K562 (cell line): ENCODE measurements at regions not wholly inside any gene's neighbourhood (a gene's known extent, or its start where the extent isn't known, plus 50 kb on each side); places are given as distances from the start of the nearest gene placed in this dataset.

ENCODE experiments used
- ATAC-seq: fragments of 200-7000 bp; cut with Tn5 transposase; 3 replicates; pipeline ENCODE4 v1.9.1; 2020; ENCODE audit warnings: moderate library complexity
- BruUV-seq: library from RNA; stranded (reverse); fragments of 400-500 nt; replicated peaks from 2 replicates; lab custom pipeline; 2021; lab: Mats Ljungman, UMichigan
- CTCF ChIA-PET: fragments of 300-600 bp; formaldehyde crosslinking; extraction: SDS; loops from one replicate; lab custom pipeline; 2021; ENCODE audit warnings: low intra/inter-chr PET ratio; lab: Yijun Ruan, JAX
- POLR2A ChIA-PET: fragments of 300-600, 350-650 bp; sonication (Branson Sonifier 250); formaldehyde crosslinking; extraction: SDS; loops from one replicate; lab custom pipeline; 2021; ENCODE audit warnings: antibody characterized with exemption, inconsistent platforms; lab: Yijun Ruan, JAX
- DNase-seq, 4 experiments: peaks; one replicate each; pipeline versions ENCODE4 v3.0.0 to v3.0.0-alpha.2; 2011 to 2018; ENCODE audit warnings: low spot score in 3 of 4, mixed read lengths in 3 of 4; ENCODE audit errors: extremely low read depth in 1 of 4
- FAIRE-seq: peaks from 2 replicates; lab custom pipeline; 2011; peaks lifted over from hg19 to GRCh38; lab: Jason Lieb, UNC
- H2AFZ ChIP-seq: 2 replicates; pipeline ENCODE4 v1.6.0; 2011; ENCODE audit warnings: low read depth, low read length, control low read depth, inconsistent platforms
- H3K27ac ChIP-seq: fragments of 200-600 bp; 3 replicates; pipeline ENCODE4 v1.8.0; 2011; ENCODE audit warnings: low read depth, mild to moderate bottlenecking, control low read depth, inconsistent platforms, low read length, moderate library complexity, mixed read lengths; ENCODE audit errors: extremely low read depth
- H3K27me3 ChIP-seq, 2 experiments: fragments of 300-600 bp in 1 of 2; 2 replicates in 1 of 2; 3 replicates in 1 of 2; pipeline versions ENCODE4 v1.6.0 to v1.8.0; 2011; ENCODE audit warnings: inconsistent platforms in 2 of 2, low read length in 2 of 2, mild to moderate bottlenecking in 1 of 2, mixed read lengths in 1 of 2, moderate library complexity in 1 of 2; ENCODE audit not compliant: control insufficient read depth in 2 of 2, insufficient read depth in 2 of 2
- H3K36me3 ChIP-seq: fragments of 300-600 bp; 3 replicates; pipeline ENCODE4 v1.8.0; 2011; ENCODE audit warnings: mild to moderate bottlenecking, low read length, inconsistent platforms; ENCODE audit not compliant: control insufficient read depth, insufficient read depth
- H3K4me1 ChIP-seq, 2 experiments: fragments of 200-600 bp in 1 of 2; replicated peaks in 1 of 2; 2 replicates in 1 of 2; 3 replicates in 1 of 2; pipeline versions ENCODE4 v1.5.1 to v1.8.0; 2011; ENCODE audit warnings: inconsistent platforms in 2 of 2, low read length in 2 of 2, mild to moderate bottlenecking in 1 of 2, mixed read lengths in 1 of 2, moderate library complexity in 1 of 2; ENCODE audit not compliant: control insufficient read depth in 2 of 2, insufficient read depth in 2 of 2
- H3K4me2 ChIP-seq: 2 replicates; pipeline ENCODE4 v1.6.1; 2011; ENCODE audit warnings: low read length, control low read depth, inconsistent platforms, mixed read lengths; ENCODE audit not compliant: insufficient read depth
- H3K4me3 ChIP-seq: fragments of 200-600 bp; sonication (generic), shearing (Covaris generic); 2 replicates; pipeline ENCODE4 v1.5.1; 2016; ENCODE audit warnings: control low read depth, inconsistent platforms
- H3K79me2 ChIP-seq: fragments of 200-600 bp; 3 replicates; pipeline ENCODE4 v1.8.0; 2011; ENCODE audit warnings: low read length, inconsistent platforms; ENCODE audit not compliant: control insufficient read depth, insufficient read depth
- H3K9ac ChIP-seq, 2 experiments: 2 replicates each; pipeline versions ENCODE4 v1.6.0 to v1.6.1; 2011; ENCODE audit warnings: low read depth in 2 of 2, low read length in 2 of 2, control low read depth in 1 of 2, inconsistent platforms in 1 of 2, mild to moderate bottlenecking in 1 of 2, mixed read lengths in 1 of 2; ENCODE audit not compliant: insufficient read depth in 1 of 2
- H3K9me1 ChIP-seq: one replicate; pipeline ENCODE4 v1.6.0; 2011; ENCODE audit warnings: inconsistent platforms, mild to moderate bottlenecking, low read length, moderate library complexity; ENCODE audit not compliant: control insufficient read depth, insufficient read depth
- H3K9me3 ChIP-seq: replicated peaks from 2 replicates; pipeline ENCODE4 v1.5.1; 2011; ENCODE audit warnings: low read depth, low read length, inconsistent platforms; ENCODE audit not compliant: control insufficient read depth, insufficient read depth
- H4K20me1 ChIP-seq: replicated peaks from 2 replicates; pipeline ENCODE4 v1.6.1; 2011; ENCODE audit warnings: low read length, inconsistent platforms, mixed read lengths; ENCODE audit not compliant: control insufficient read depth, insufficient read depth
- ATF6 ChIP-seq: sonication (generic); formaldehyde crosslinking; IDR thresholded peaks from 2 replicates; pipeline ENCODE4 v1.4.0; 2020; ENCODE audit warnings: mild to moderate bottlenecking, missing genetic modification reagents
- FIP1L1 ChIP-seq: fragments of 200-400 bp; formaldehyde crosslinking; IDR thresholded peaks from 2 replicates; pipeline ENCODE4 v1.6.1; 2018; ENCODE audit warnings: mild to moderate bottlenecking, low read depth, low read length; ENCODE audit not compliant: poor library complexity, severe bottlenecking
- GTF2E2 ChIP-seq: fragments of 200-800 bp; sonication (Bioruptor generic); IDR thresholded peaks from 2 replicates; pipeline ENCODE4 v1.6.1; 2016; ENCODE audit warnings: missing genetic modification characterization, missing compliant biosample characterization
- HMGN3 ChIP-seq: IDR thresholded peaks from 2 replicates; pipeline ENCODE4 v1.6.1; 2011; ENCODE audit warnings: borderline replicate concordance, low read depth, mild to moderate bottlenecking, mixed read lengths, low read length; ENCODE audit not compliant: insufficient read length; ENCODE audit errors: extremely low read depth
- LEF1 ChIP-seq: fragments of 450-650 bp; IDR thresholded peaks from 2 replicates; pipeline ENCODE4 v1.6.1; 2016; ENCODE audit warnings: mild to moderate bottlenecking
- MCM5 ChIP-seq: fragments of 450-650 bp; IDR thresholded peaks from 2 replicates; pipeline ENCODE4 v1.6.1; 2016; ENCODE audit warnings: low read depth
- XRCC4 ChIP-seq: IDR thresholded peaks from one replicate; pipeline ENCODE4 v1.6.1; 2011; ENCODE audit not compliant: insufficient read depth, insufficient read length; ENCODE audit errors: extremely low read depth
- ZBTB17 ChIP-seq: fragments of 450-650 bp; formaldehyde crosslinking; IDR thresholded peaks from 2 replicates; pipeline ENCODE4 v1.4.0; 2020; ENCODE audit warnings: mild to moderate bottlenecking
- ZBTB34 ChIP-seq: fragments of 250-450 bp; sonication (Bioruptor Pico); IDR thresholded peaks from 2 replicates; pipeline ENCODE4 v1.8.0; 2021; ENCODE audit warnings: mild to moderate bottlenecking, moderate library complexity
- ZBTB8A ChIP-seq: fragments of 450-650 bp; IDR thresholded peaks from 2 replicates; pipeline ENCODE4 v1.6.1; 2018; ENCODE audit warnings: mild to moderate bottlenecking, moderate library complexity; ENCODE audit not compliant: partially characterized antibody
- ZKSCAN3 ChIP-seq: fragments of 250-450 bp; sonication (Bioruptor Pico); IDR thresholded peaks from 2 replicates; pipeline ENCODE4 v1.4.0; 2020
- WGBS: fragments of 100-300 bp; shearing (Covaris generic); methylation state at CpG from one replicate; pipeline ENCODE4 v1.1.6; 2016; ENCODE audit warnings: low coverage, mixed read lengths; ENCODE audit not compliant: insufficient coverage; ENCODE audit errors: missing lambda C conversion rate; 5-methylcytosine and 5-hydroxymethylcytosine counted together
- in situ Hi-C: fragments of 300-500 bp; cut with MboI; formaldehyde crosslinking; loops from 4 replicates; pipeline ENCODE4 v1.15.0; 2018; ENCODE audit warnings: inconsistent platforms, mixed read lengths
- intact Hi-C: fragments of 100-400 bp; cut with micrococcal nuclease; formaldehyde crosslinking; loops from 2 replicates; pipeline ENCODE4 v1.14.2; 2022

DNA sequence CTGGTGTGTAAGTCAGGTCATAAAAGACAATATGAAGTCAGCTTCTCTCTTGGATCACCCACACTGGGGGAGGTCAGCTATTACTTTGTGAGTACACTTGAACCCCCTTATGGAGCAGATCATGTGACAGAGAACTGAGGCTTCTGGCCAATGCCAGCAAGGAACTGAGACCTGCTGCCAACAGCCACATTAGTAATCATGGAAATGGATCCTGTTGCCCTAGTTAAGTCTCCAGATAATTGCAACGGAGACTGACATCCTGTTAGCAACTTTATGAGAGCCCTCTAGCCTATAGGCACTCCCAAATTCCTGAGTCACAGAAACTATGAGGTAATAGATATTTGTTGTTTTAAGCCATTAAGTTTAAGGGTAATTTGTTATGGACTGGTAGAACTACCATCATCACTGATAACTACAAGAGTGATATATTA is 110.4 kb upstream of the GMNC start:
- Histone ChIP-seq H3K9me3 (no peaks in the 10 kb centered on the region), H3K79me2 (no peaks in the 10 kb centered on the region), H3K27ac (no peak overlapping the region), H3K4me3 (no peak overlapping the region), H4K20me1 (no peaks in the 10 kb centered on the region), H3K4me2 (no peak overlapping the region), H3K9ac (no peak overlapping the region), H3K9me1 (no peaks in the 10 kb centered on the region), H3K36me3 (no peaks in the 10 kb centered on the region), H2AFZ (no peak overlapping the region), H3K4me1 (no peaks in the 10 kb centered on the region), H3K27me3 (no peaks in the 10 kb centered on the region)
- CTCF ChIA-PET = no interaction called here
- no peak for DNase-seq
- ATAC-seq = no peak
- TF ChIP-seq ZBTB17 (CRISPR knock-in tag) = no peak
- TF ChIP-seq LEF1 = no peak
- TF ChIP-seq FIP1L1 = no peak
- no peak for FAIRE-seq
- intact Hi-C loops = no loop called here
- in situ Hi-C loops = no loop called here
- no TSS peak for BruUV-seq
- WGBS = 0% methylated on average over 1 of the region's 1 CpG
- POLR2A ChIA-PET = no interaction called here

DNA sequence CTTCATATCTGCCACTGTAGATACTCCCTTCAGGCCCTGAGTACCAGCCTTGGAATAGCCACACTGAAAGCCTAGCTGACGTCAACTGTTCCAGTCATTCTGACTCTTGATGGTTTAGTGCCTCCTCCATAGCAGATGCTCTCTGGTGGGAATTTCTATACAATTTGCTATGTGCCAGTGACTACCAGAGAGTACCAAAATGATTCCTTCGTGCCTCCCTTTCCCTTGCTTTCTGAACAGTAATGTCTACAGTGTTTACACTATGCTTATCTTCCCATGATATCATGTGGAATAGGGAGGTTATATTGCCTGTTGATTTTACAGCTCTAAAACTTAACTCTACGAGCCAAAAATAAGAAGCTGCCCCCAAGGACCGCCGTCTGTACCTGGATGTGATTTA is 109.7 kb upstream of the GMNC start:
- H3K36me3 ChIP-seq = no peaks in the 10 kb centered on the region
- in situ Hi-C loops (no loop called here), intact Hi-C loops (no loop called here)
- H2AFZ ChIP-seq = no peak overlapping the region
- ChIA-PET CTCF (no interaction called here), POLR2A (no interaction called here)
- H4K20me1 ChIP-seq = no peaks in the 10 kb centered on the region
- H3K9ac ChIP-seq = no peak overlapping the region
- H3K9me1 ChIP-seq = no peaks in the 10 kb centered on the region
- BruUV-seq = no TSS peak
- ATAC-seq = no peak
- H3K4me2 ChIP-seq = no peak overlapping the region
- H3K9me3 ChIP-seq = no peaks in the 10 kb centered on the region
- FAIRE-seq = no peak
- H3K27ac ChIP-seq = no peak overlapping the region
- no peaks in the 10 kb centered on the region for H3K79me2 ChIP-seq
- no peaks in the 10 kb centered on the region for H3K4me1 ChIP-seq
- H3K4me3 ChIP-seq = no peak overlapping the region
- WGBS = 6% methylated on average over 5 of the region's 5 CpGs
- no peaks in the 10 kb centered on the region for H3K27me3 ChIP-seq
- DNase-seq = no peak
- TF ChIP-seq ZBTB34 (CRISPR knock-in tag) (no peak), HMGN3 (no peak), ZKSCAN3 (CRISPR knock-in tag) (no peak), GTF2E2 (no peak), ZBTB8A (no peak), MCM5 (no peak), XRCC4 (no peak), ATF6 (CRISPR knock-in tag) (no peak)
